NT2/D1 (cell line): ENCODE measurements at regions not wholly inside any gene's neighbourhood (a gene's known extent, or its start where the extent isn't known, plus 50 kb on each side); places are given as distances from the start of the nearest gene placed in this dataset.

Experiments used
- YY1 ChIP-seq: IDR thresholded peaks from 2 replicates; pipeline ENCODE4 v1.6.1; 2011; ENCODE audit not compliant: insufficient read length, insufficient read depth
- ZNF274 ChIP-seq: IDR thresholded peaks from 2 replicates; pipeline ENCODE4 v1.6.1; 2011; ENCODE audit warnings: mild to moderate bottlenecking, low read depth, low read length

GRCh38 chr5:159440968-159441367, 110.7 kb upstream of the IL12B start:
- no peak for TF ChIP-seq YY1
- TF ChIP-seq ZNF274 = no peak
